SK-N-SH treated with all-trans-retinoic acid at 6 μM for 48 hours (cell line): ENCODE measurements at regions not wholly inside any gene's neighbourhood (a gene's known extent, or its start where the extent isn't known, plus 50 kb on each side); places are given as distances from the start of the nearest gene placed in this dataset.

Experiments used
- ATAC-seq: fragments of 200-7000 bp; cut with Tn5 transposase; 3 replicates; pipeline ENCODE4 v1.9.1; 2020; ENCODE audit warnings: mild to moderate bottlenecking, moderate library complexity
- ARNTL ChIP-seq: fragments of 450-650 bp; formaldehyde crosslinking; IDR thresholded peaks from 2 replicates; pipeline ENCODE4 v1.5.0; 2020; ENCODE audit warnings: low read depth, mild to moderate bottlenecking, moderate library complexity, borderline replicate concordance
- CSRNP3 ChIP-seq: fragments of 250-450 bp; sonication (Bioruptor Pico); IDR thresholded peaks from 2 replicates; pipeline ENCODE4 v1.5.1; 2021; ENCODE audit warnings: mild to moderate bottlenecking, moderate library complexity
- ESRRG ChIP-seq: fragments of 250-450 bp; sonication (Bioruptor Pico); IDR thresholded peaks from 2 replicates; pipeline ENCODE4 v1.6.1; 2021; ENCODE audit warnings: mild to moderate bottlenecking
- ISL1 ChIP-seq: fragments of 250-450 bp; sonication (Bioruptor Pico); IDR thresholded peaks from 2 replicates; pipeline ENCODE4 v2.1.2; 2022; ENCODE audit warnings: mild to moderate bottlenecking, moderate library complexity
- OSR1 ChIP-seq: fragments of 250-450 bp; sonication (Bioruptor Pico); IDR thresholded peaks from 2 replicates; pipeline ENCODE4 v1.8.0; 2022; ENCODE audit warnings: moderate library complexity, mild to moderate bottlenecking, inconsistent platforms
- RARB ChIP-seq: fragments of 250-450 bp; sonication (Bioruptor Pico); IDR thresholded peaks from 2 replicates; pipeline ENCODE4 v1.8.0; 2021; ENCODE audit warnings: mild to moderate bottlenecking, moderate library complexity
- SNAI2 ChIP-seq: fragments of 250-450 bp; sonication (Bioruptor Pico); IDR thresholded peaks from 2 replicates; pipeline ENCODE4 v1.5.0; 2020; ENCODE audit warnings: mild to moderate bottlenecking, moderate library complexity
- TOX ChIP-seq: fragments of 250-450 bp; sonication (Bioruptor Pico); IDR thresholded peaks from 2 replicates; pipeline ENCODE4 v1.8.0; 2021; ENCODE audit warnings: mild to moderate bottlenecking, moderate library complexity, borderline replicate concordance
- TSHZ2 ChIP-seq: fragments of 250-450 bp; sonication (Bioruptor Pico); IDR thresholded peaks from 2 replicates; pipeline ENCODE4 v1.5.0; 2020; ENCODE audit warnings: mild to moderate bottlenecking, moderate library complexity
- ZC3H10 ChIP-seq: fragments of 250-450 bp; sonication (Bioruptor Pico); IDR thresholded peaks from 2 replicates; pipeline ENCODE4 v1.5.1; 2021; ENCODE audit warnings: mild to moderate bottlenecking, moderate library complexity
- ZFP3 ChIP-seq: fragments of 250-450 bp; sonication (Bioruptor Pico); IDR thresholded peaks from 2 replicates; pipeline ENCODE4 v1.5.0; 2020; ENCODE audit warnings: mild to moderate bottlenecking, moderate library complexity
- ZFP30 ChIP-seq: fragments of 450-650 bp; formaldehyde crosslinking; IDR thresholded peaks from 2 replicates; pipeline ENCODE4 v1.5.0; 2022; ENCODE audit warnings: mild to moderate bottlenecking, moderate library complexity
- ZNF70 ChIP-seq: fragments of 450-650 bp; formaldehyde crosslinking; IDR thresholded peaks from 2 replicates; pipeline ENCODE4 v1.5.0; 2020; ENCODE audit warnings: mild to moderate bottlenecking, moderate library complexity

- TF ChIP-seq ZFP30 (CRISPR knock-in tag), result no peak
- TF ChIP-seq ESRRG, result no peak
- TF ChIP-seq TSHZ2 (CRISPR knock-in tag), result no peak
- no peak for TF ChIP-seq RARB (CRISPR knock-in tag)
- TF ChIP-seq ISL1, result 0 out of 2 replicates have a peak, but pooled peaks have one; percentile 30
- TF ChIP-seq TOX, result peak; percentile 69
- ATAC-seq, result peak; percentile 92
Observed at GRCh38 chr2:100742277-100743254, 77.4 kb upstream of the NPAS2 start.

GRCh38 chr2:100743741-100744140 is 76.2 kb upstream of the NPAS2 start:
- no peak for ATAC-seq
- TF ChIP-seq ZFP30 (CRISPR knock-in tag) (no peak), ZC3H10 (CRISPR knock-in tag) (no peak), TSHZ2 (CRISPR knock-in tag) (no peak), SNAI2 (CRISPR knock-in tag) (no peak), ESRRG (no peak), CSRNP3 (no peak), ZNF70 (CRISPR knock-in tag) (no peak), TOX (no peak), ZFP3 (CRISPR knock-in tag) (no peak)

GRCh38 chr2:100744184-100744583 is 75.8 kb upstream of the NPAS2 start:
- no peak for ATAC-seq
- TF ChIP-seq OSR1, result no peak
- no peak for TF ChIP-seq ZNF70 (CRISPR knock-in tag)
- TF ChIP-seq TSHZ2 (CRISPR knock-in tag), result no peak
- TF ChIP-seq ARNTL, result no peak
- no peak for TF ChIP-seq CSRNP3
- TF ChIP-seq ZFP30 (CRISPR knock-in tag), result no peak

GRCh38 chr2:100744589-100744988 is 75.3 kb upstream of the NPAS2 start:
- no peak for ATAC-seq

More at GRCh38 chr2:100744589-100744988, 75.3 kb upstream of the NPAS2 start:
- TF ChIP-seq ISL1, result no peak
- TF ChIP-seq, all 23 proteins: peak for 0
